ENCODE measurements at regions not wholly inside any gene's neighbourhood (a gene's known extent, or its start where the extent isn't known, plus 50 kb on each side); places are given as distances from the start of the nearest gene placed in this dataset.

- TF ChIP-seq CTCF (IDR thresholded peaks at IDR 0.05; ENCODE audit: low read depth, low read length, poor library complexity, severe bottlenecking) (no peak), EZH2phosphoT487 (IDR thresholded peaks at IDR 0.05; ENCODE audit: borderline replicate concordance, low read length) (no peak)
Measured at GRCh38 chr9:74331607-74332006, 165.5 kb upstream of the RORB start.

Measured in DOHH2 (cell line).